ENCODE measurements at regions not wholly inside any gene's neighbourhood (a gene's known extent, or its start where the extent isn't known, plus 50 kb on each side); places are given as distances from the start of the nearest gene placed in this dataset.

GRCh38 chr14:61618448-61618847 lies 76.9 kb upstream of the HIF1A start:
- no peaks in the 10 kb centered on the region for H3K27me3 Mint-ChIP-seq
- peak overlapping the region; percentile 2 for H3K27ac Mint-ChIP-seq
- peaks cover 42% of the 10 kb centered on the region for H3K4me1 Mint-ChIP-seq (ENCODE audit: low read depth)
- no peaks in the 10 kb centered on the region for H3K36me3 Mint-ChIP-seq
- no peaks in the 10 kb centered on the region for H3K9me3 Mint-ChIP-seq (ENCODE audit: low read depth)
- H3K4me3 Mint-ChIP-seq, result no peak overlapping the region

DNA sequence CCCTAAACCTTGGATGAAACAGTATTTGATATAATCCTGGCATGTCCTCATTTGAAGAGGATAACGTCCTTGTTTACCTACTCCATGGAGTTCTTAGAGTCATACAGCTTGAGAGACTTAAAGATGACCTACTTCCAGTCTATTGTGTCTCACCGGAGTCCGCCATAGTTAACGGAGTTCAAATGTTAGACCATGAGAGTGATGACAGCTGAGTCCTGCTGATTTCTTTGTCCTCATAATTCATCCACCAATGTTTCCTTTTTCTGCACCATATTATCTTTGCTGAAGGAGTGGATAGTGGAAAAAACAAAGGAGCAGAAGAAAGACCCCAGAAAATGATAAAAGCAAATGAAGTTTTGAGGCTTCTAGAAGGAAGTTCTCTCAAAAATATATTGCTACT lies 75.8 kb upstream of the HIF1A start:
- Mint-ChIP-seq H3K27me3 (no peaks in the 10 kb centered on the region), H3K36me3 (no peaks in the 10 kb centered on the region), H3K4me1 (ENCODE audit: low read depth) (peaks cover 43% of the 10 kb centered on the region), H3K9me3 (ENCODE audit: low read depth) (no peaks in the 10 kb centered on the region), H3K4me3 (no peak overlapping the region), H3K27ac (no peak overlapping the region)

GRCh38 chr14:61620130-61620946 lies 75.0 kb upstream of the HIF1A start:
- no peaks in the 10 kb centered on the region for H3K27me3 Mint-ChIP-seq
- peak overlapping the region; percentile 59 for H3K27ac Mint-ChIP-seq
- H3K4me3 Mint-ChIP-seq, result peak overlapping the region; percentile 13
- no peaks in the 10 kb centered on the region for H3K36me3 Mint-ChIP-seq
- H3K4me1 Mint-ChIP-seq (ENCODE audit: low read depth), result peaks cover 50% of the 10 kb centered on the region
- no peaks in the 10 kb centered on the region for H3K9me3 Mint-ChIP-seq (ENCODE audit: low read depth)

DNA sequence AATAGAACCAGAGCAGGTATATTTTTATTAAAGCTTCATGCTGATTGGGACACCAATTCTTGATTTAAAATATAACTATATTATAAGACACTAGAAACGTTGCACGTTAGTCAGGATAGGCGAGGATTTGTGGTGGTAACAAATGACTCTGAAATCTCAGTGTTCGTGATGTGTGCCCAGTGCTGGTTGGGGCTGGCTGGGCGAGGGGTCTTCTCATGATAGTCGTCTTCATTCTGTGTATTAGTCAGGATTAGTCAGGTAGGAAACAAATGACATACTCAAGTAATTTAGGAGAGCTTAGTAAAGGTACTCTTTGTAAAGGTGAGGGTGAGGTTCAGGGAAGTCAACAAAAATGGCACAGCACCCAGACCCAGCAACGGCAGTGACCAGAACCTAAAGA lies 73.9 kb upstream of the HIF1A start:
- Mint-ChIP-seq H3K9me3 (ENCODE audit: low read depth) (no peaks in the 10 kb centered on the region), H3K4me3 (no peak overlapping the region), H3K27me3 (no peaks in the 10 kb centered on the region), H3K4me1 (ENCODE audit: low read depth) (peaks cover 50% of the 10 kb centered on the region), H3K27ac (peak overlapping the region; percentile 66), H3K36me3 (peaks cover 4% of the 10 kb centered on the region)

DNA sequence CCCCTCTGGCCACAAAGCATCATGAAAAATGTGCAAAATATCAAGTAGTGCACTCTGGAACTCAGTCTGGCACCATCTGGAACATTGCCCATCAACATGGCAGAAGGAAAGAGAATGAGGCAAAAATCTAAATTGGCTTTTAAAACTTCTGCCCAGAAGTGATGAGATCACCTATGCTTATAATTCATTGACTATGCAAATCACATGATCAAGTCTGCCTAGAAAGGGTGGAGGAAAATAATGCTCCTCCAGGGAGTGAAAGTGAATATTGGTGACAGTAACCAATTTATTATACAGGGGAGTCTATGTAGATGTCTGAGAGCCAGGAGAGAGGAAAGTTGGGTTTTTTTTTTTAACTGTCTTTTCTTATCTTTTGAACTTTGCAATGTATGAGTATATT lies 73.3 kb upstream of the HIF1A start:
- Mint-ChIP-seq H3K4me1 (ENCODE audit: low read depth) (peaks cover 46% of the 10 kb centered on the region), H3K27me3 (no peaks in the 10 kb centered on the region), H3K9me3 (ENCODE audit: low read depth) (no peaks in the 10 kb centered on the region), H3K4me3 (no peak overlapping the region), H3K36me3 (peaks cover 4% of the 10 kb centered on the region), H3K27ac (peak overlapping the region; percentile 66)

DNA sequence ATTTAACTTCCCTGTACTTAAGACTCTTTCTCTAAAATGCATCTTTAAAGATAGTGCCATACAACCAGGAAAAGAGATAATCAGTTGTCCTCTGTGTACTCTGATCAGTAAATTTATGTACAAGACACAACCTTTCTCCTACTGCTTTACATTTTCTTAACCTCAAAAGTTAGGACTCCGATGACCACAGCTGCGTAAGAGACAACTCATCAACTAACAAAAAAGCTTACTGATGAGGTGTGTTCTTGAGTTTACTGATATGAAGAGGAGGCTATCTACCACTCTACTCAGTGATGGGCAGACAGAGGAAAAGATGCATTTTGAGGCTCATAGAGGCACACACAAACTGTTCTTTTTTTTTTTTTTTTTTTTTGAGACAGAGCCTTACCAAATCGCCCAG lies 71.4 kb upstream of the HIF1A start:
- H3K36me3 Mint-ChIP-seq, result peaks cover 6% of the 10 kb centered on the region
- no peak overlapping the region for H3K27ac Mint-ChIP-seq
- no peaks in the 10 kb centered on the region for H3K27me3 Mint-ChIP-seq
- H3K9me3 Mint-ChIP-seq (ENCODE audit: low read depth), result peaks cover 5% of the 10 kb centered on the region
- H3K4me3 Mint-ChIP-seq, result no peak overlapping the region
- H3K4me1 Mint-ChIP-seq (ENCODE audit: low read depth), result peaks cover 40% of the 10 kb centered on the region

DNA sequence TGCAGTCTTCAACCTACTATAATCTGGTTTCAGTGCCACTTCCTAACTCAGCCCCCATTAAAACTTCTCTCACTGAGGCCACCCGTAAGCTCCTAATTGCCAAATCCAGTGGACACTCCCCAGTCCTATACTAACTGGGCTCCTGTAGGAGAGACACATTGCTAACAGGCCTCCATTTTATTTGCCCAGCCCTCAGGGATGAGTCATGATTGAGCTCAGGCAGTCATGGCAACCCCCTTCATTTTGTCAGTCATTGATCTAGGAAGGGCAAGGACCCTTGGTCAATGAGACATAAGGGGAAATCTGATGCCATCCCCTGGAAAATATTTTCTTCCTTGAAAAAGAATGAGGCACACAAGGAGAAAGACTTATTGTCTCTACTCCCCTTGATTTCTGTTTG lies 70.1 kb upstream of the HIF1A start:
- Mint-ChIP-seq H3K9me3 (ENCODE audit: low read depth) (peaks cover 5% of the 10 kb centered on the region), H3K27me3 (no peaks in the 10 kb centered on the region), H3K27ac (no peak overlapping the region), H3K36me3 (peaks cover 6% of the 10 kb centered on the region), H3K4me3 (no peak overlapping the region), H3K4me1 (ENCODE audit: low read depth) (peaks cover 31% of the 10 kb centered on the region)

- no peak overlapping the region for H3K27ac Mint-ChIP-seq
- no peaks in the 10 kb centered on the region for H3K27me3 Mint-ChIP-seq
- no peak overlapping the region for H3K4me3 Mint-ChIP-seq
- peaks cover 5% of the 10 kb centered on the region for H3K9me3 Mint-ChIP-seq (ENCODE audit: low read depth)
- H3K4me1 Mint-ChIP-seq (ENCODE audit: low read depth), result peaks cover 11% of the 10 kb centered on the region
- peaks cover 9% of the 10 kb centered on the region for H3K36me3 Mint-ChIP-seq
Observed at GRCh38 chr14:61627612-61628011, 67.7 kb upstream of the HIF1A start.

DNA sequence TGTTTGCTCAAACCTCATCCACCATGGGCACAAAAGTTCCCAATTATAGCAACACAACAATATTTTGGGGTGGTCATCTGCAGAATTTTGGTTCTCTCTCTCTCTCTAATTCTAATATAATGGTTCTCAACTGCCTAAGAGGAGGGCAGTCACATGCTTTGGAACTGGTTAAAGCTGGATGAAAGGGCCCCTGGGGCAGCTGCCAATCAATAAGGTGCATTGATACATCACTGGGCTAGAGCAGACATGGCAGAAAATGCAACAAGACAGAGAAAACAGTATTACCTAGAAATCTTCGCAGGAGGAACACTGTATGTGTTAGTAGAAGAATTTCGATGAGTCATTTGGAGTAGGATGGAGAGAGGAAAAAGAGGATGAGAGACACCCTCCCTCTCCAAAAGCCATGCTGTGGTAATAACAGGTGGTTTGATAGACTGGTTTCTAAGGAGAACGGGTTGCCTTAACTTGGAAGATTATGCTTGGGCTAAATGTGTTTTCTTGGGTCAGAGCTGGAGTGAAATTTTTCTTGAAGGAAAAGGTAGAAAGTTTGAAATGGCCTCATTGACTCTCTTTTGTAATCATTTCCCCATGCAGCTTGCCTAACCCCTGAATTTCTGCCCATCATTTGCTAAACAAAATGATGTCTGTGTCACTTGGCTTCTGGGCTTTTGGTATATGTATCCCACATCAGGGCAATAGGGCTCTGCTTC lies 67.1 kb upstream of the HIF1A start:
- H3K4me1 Mint-ChIP-seq (ENCODE audit: low read depth), result peaks cover 11% of the 10 kb centered on the region
- peaks cover 9% of the 10 kb centered on the region for H3K36me3 Mint-ChIP-seq
- H3K27ac Mint-ChIP-seq, result no peak overlapping the region

GRCh38 chr14:61630399-61631044 lies 64.8 kb upstream of the HIF1A start:
- Mint-ChIP-seq H3K4me3 (no peak overlapping the region), H3K27ac (no peak overlapping the region), H3K27me3 (no peaks in the 10 kb centered on the region), H3K4me1 (ENCODE audit: low read depth) (peaks cover 5% of the 10 kb centered on the region), H3K36me3 (peaks cover 9% of the 10 kb centered on the region), H3K9me3 (ENCODE audit: low read depth) (peaks cover 5% of the 10 kb centered on the region)

More for the DNA sequence above, 67.1 kb upstream of the HIF1A start:
- Mint-ChIP-seq H3K27me3 (no peaks in the 10 kb centered on the region), H3K9me3 (ENCODE audit: low read depth) (peaks cover 5% of the 10 kb centered on the region), H3K4me3 (no peak overlapping the region)

- no peak overlapping the region for H3K4me3 Mint-ChIP-seq
Observed at GRCh38 chr14:61631045-61631687, 64.1 kb upstream of the HIF1A start.

GRCh38 chr14:61632401-61632800 lies 62.9 kb upstream of the HIF1A start:
- peaks cover 5% of the 10 kb centered on the region for H3K36me3 Mint-ChIP-seq
- no peak overlapping the region for H3K27ac Mint-ChIP-seq
- H3K4me1 Mint-ChIP-seq (ENCODE audit: low read depth), result peaks cover 18% of the 10 kb centered on the region
- no peak overlapping the region for H3K4me3 Mint-ChIP-seq
- peaks cover 5% of the 10 kb centered on the region for H3K9me3 Mint-ChIP-seq (ENCODE audit: low read depth)
- no peaks in the 10 kb centered on the region for H3K27me3 Mint-ChIP-seq

More at GRCh38 chr14:61631045-61631687, 64.1 kb upstream of the HIF1A start:
- Mint-ChIP-seq H3K27ac (no peak overlapping the region), H3K27me3 (no peaks in the 10 kb centered on the region), H3K36me3 (peaks cover 5% of the 10 kb centered on the region), H3K4me1 (ENCODE audit: low read depth) (peaks cover 11% of the 10 kb centered on the region), H3K9me3 (ENCODE audit: low read depth) (peaks cover 5% of the 10 kb centered on the region)

DNA sequence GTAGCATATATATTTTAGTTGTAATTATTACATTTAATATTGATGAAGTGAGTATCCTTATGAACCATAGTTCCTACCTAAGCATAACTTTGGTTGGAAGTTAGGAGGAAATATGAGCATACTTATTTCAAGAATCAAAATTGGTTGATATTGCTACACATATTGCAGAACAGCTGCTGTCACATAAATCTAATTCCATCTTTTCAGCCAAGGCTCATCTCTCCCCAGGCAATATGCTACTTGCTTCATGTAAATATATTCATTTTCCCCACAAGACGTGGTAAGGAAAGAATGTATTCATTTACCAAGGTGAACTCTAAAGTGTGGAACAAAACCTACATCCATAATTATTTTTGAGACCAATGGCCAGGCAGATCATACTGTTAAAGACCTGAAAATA lies 62.5 kb upstream of the HIF1A start:
- Mint-ChIP-seq H3K9me3 (ENCODE audit: low read depth) (peaks cover 4% of the 10 kb centered on the region), H3K27ac (no peak overlapping the region), H3K4me3 (no peak overlapping the region), H3K36me3 (peaks cover 3% of the 10 kb centered on the region), H3K4me1 (ENCODE audit: low read depth) (peaks cover 18% of the 10 kb centered on the region), H3K27me3 (no peaks in the 10 kb centered on the region)

GRCh38 chr14:61636291-61636690 lies 59.0 kb upstream of the HIF1A start:
- Mint-ChIP-seq H3K4me3 (no peak overlapping the region), H3K4me1 (ENCODE audit: low read depth) (peaks cover 18% of the 10 kb centered on the region), H3K9me3 (ENCODE audit: low read depth) (no peaks in the 10 kb centered on the region), H3K27me3 (no peaks in the 10 kb centered on the region), H3K27ac (peak overlapping the region; percentile 77), H3K36me3 (peaks cover 3% of the 10 kb centered on the region)

DNA sequence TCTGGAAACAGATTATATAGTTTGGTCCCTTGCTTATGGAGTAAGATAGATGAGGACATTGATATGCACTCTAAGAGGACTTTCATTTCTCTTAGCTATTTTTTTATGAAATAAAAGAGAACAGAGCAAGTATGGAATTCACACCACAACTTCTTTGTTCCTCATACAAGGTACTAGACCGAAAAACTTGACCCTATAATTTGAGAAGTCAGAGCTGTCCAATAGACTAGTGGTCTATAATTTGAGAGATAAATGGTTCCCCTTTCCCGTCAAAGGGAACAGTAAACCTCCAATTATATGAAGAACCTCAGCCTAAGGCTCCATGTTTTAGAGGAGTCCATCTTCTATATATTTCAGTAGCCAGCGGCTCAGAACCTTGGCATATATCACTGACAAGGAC lies 58.5 kb upstream of the HIF1A start:
- no peaks in the 10 kb centered on the region for H3K36me3 Mint-ChIP-seq
- no peaks in the 10 kb centered on the region for H3K9me3 Mint-ChIP-seq (ENCODE audit: low read depth)
- H3K4me1 Mint-ChIP-seq (ENCODE audit: low read depth), result peaks cover 18% of the 10 kb centered on the region
- no peaks in the 10 kb centered on the region for H3K27me3 Mint-ChIP-seq
- H3K27ac Mint-ChIP-seq, result peak overlapping the region; percentile 77
- H3K4me3 Mint-ChIP-seq, result no peak overlapping the region
